ENCODE measurements at regions not wholly inside any gene's neighbourhood (a gene's known extent, or its start where the extent isn't known, plus 50 kb on each side); places are given as distances from the start of the nearest gene placed in this dataset.

- no peak for DNase-seq
Measured at GRCh38 chr4:164357957-164358356, 396.0 kb upstream of the SMIM31 start.

GRCh38 chr4:164358400-164358799, 395.5 kb upstream of the SMIM31 start:
- no peak for DNase-seq

- no peak for DNase-seq
Measured at GRCh38 chr4:164359881-164360280, 394.1 kb upstream of the SMIM31 start.

GRCh38 chr4:164368894-164369293, 385.0 kb upstream of the SMIM31 start:
- no peak for DNase-seq

GRCh38 chr4:164373021-164373420, 380.9 kb upstream of the SMIM31 start:
- no peak for DNase-seq

- no peak for DNase-seq
Measured at GRCh38 chr4:164377277-164377676, 376.7 kb upstream of the SMIM31 start.

- DNase-seq: no peak
Measured at GRCh38 chr4:164378361-164378760, 375.6 kb upstream of the SMIM31 start.

- DNase-seq: no peak
Measured at GRCh38 chr4:164379694-164380093, 374.2 kb upstream of the SMIM31 start.

GRCh38 chr4:164381859-164382258, 372.1 kb upstream of the SMIM31 start:
- no peak for DNase-seq

- DNase-seq: no peak
Measured at GRCh38 chr4:164383058-164383357, 370.9 kb upstream of the SMIM31 start.

- DNase-seq: no peak
Measured at GRCh38 chr4:164383358-164384220, 370.3 kb upstream of the SMIM31 start.

- DNase-seq: no peak
Measured at GRCh38 chr4:164384416-164384815, 369.5 kb upstream of the SMIM31 start.

- DNase-seq: no peak
Measured at GRCh38 chr4:164396439-164396838, 357.5 kb upstream of the SMIM31 start.

GRCh38 chr4:164402554-164402953, 351.4 kb upstream of the SMIM31 start:
- no peak for DNase-seq

- no peak for DNase-seq
Measured at GRCh38 chr4:164405774-164406173, 348.2 kb upstream of the SMIM31 start.

GRCh38 chr4:164408831-164409230, 345.1 kb upstream of the SMIM31 start:
- no peak for DNase-seq

- no peak for DNase-seq
Measured at GRCh38 chr4:164410401-164410800, 343.5 kb upstream of the SMIM31 start.

GRCh38 chr4:164412246-164412645, 341.7 kb upstream of the SMIM31 start:
- no peak for DNase-seq

GRCh38 chr4:164413743-164414142, 340.2 kb upstream of the SMIM31 start:
- no peak for DNase-seq

- no peak for DNase-seq
Measured at GRCh38 chr4:164423819-164424218, 330.1 kb upstream of the SMIM31 start.

GRCh38 chr4:164424846-164425245, 329.1 kb upstream of the SMIM31 start:
- DNase-seq: no peak

GRCh38 chr4:164428561-164428960, 325.4 kb upstream of the SMIM31 start:
- no peak for DNase-seq

- DNase-seq: no peak
Measured at GRCh38 chr4:164438321-164438720, 315.6 kb upstream of the SMIM31 start.

GRCh38 chr4:164439037-164439436, 314.9 kb upstream of the SMIM31 start:
- DNase-seq: no peak

GRCh38 chr4:164440199-164440598, 313.7 kb upstream of the SMIM31 start:
- no peak for DNase-seq

All from stimulated activated CD4-positive, alpha-beta T cell treated with anti-CD3 and anti-CD28 coated beads, Interleukin-4, amount 100 ng/mL, for 4 hours (primary cell).